ENCODE measurements at regions not wholly inside any gene's neighbourhood (a gene's known extent, or its start where the extent isn't known, plus 50 kb on each side); places are given as distances from the start of the nearest gene placed in this dataset.

DNA sequence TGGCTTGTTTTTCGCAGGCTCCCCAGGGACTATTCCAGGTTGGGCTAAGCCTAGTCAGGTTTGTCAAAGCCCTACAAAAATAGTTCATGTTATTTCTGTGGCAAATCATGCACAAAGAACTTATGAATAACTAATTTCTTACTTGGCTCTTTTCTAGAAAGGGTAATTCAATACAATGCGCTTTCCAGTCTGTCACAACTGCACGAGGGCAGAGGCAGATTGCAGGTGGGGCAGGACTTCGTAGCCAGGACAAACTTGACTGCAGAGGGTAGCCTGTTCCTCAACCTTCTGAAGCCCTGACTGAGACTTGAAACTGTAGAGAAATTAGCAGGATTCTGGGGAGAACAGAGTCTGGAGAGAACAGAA is 253.5 kb downstream of the QKI start:
- H3K27me3 ChIP-seq (ENCODE audit: insufficient read depth, low read depth) = no peaks in the 10 kb centered on the region
- H3K36me3 ChIP-seq (ENCODE audit: insufficient read depth) = no peaks in the 10 kb centered on the region
- no peak overlapping the region for H3K9ac ChIP-seq
- no peak overlapping the region for H3K27ac ChIP-seq
- H4K20me1 ChIP-seq (ENCODE audit: insufficient read depth) = no peaks in the 10 kb centered on the region
- no peak overlapping the region for H2AFZ ChIP-seq (ENCODE audit: low read depth)
- H3K79me2 ChIP-seq (ENCODE audit: insufficient read depth, low read depth) = no peaks in the 10 kb centered on the region
- H3K4me1 ChIP-seq (ENCODE audit: low read depth, poor library complexity, severe bottlenecking) = no peaks in the 10 kb centered on the region
- no peak overlapping the region for H3K4me3 ChIP-seq (IDR thresholded peaks at IDR 0.05; ENCODE audit: insufficient read depth, low read depth, low read length)
- no peak overlapping the region for H3K4me2 ChIP-seq
- TF ChIP-seq, protein P1, sequence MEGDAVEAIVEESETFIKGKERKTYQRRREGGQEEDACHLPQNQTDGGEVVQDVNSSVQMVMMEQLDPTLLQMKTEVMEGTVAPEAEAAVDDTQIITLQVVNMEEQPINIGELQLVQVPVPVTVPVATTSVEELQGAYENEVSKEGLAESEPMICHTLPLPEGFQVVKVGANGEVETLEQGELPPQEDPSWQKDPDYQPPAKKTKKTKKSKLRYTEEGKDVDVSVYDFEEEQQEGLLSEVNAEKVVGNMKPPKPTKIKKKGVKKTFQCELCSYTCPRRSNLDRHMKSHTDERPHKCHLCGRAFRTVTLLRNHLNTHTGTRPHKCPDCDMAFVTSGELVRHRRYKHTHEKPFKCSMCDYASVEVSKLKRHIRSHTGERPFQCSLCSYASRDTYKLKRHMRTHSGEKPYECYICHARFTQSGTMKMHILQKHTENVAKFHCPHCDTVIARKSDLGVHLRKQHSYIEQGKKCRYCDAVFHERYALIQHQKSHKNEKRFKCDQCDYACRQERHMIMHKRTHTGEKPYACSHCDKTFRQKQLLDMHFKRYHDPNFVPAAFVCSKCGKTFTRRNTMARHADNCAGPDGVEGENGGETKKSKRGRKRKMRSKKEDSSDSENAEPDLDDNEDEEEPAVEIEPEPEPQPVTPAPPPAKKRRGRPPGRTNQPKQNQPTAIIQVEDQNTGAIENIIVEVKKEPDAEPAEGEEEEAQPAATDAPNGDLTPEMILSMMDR (conservative IDR thresholded peaks at IDR 0.05; ENCODE audit: low read depth, low read length) = no peak

DNA sequence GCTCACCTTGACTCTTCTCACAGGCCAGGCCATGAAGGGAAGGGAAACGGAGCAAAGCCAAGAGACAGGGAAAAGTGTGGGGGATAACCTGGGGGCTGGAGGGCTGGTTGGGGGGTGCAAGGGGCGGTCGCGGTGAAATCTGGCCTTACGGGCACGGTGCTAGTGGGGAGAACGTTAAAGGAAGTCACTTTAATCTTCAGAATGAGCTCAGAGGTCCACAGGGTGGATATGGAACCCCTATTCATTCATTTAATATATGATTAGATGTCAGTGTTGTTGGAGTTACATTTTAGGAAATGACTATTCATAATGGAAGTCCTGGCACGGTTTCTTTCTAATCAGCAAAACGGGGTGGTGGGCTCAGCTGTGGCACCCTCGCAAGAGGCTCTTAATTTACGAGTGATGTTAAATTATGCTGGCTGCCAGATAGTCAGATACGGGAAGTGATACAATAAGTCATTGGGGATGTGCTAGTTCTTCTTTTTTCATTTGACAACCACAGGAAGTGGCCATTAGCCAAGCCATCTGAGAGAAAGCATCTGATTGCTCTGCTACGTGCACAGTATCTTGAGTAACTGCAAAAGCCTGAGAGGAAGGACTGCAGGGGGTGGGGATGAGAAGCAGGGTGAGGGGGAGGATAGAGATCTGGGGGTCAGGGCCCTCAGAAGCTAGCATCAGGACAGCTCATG is 253.0 kb downstream of the QKI start:
- Histone ChIP-seq H3K79me2 (ENCODE audit: insufficient read depth, low read depth) (no peaks in the 10 kb centered on the region), H3K36me3 (ENCODE audit: insufficient read depth) (no peaks in the 10 kb centered on the region), H3K9ac (no peak overlapping the region), H3K4me3 (IDR thresholded peaks at IDR 0.05; ENCODE audit: insufficient read depth, low read depth, low read length) (no peak overlapping the region), H3K27ac (no peak overlapping the region), H2AFZ (ENCODE audit: low read depth) (no peak overlapping the region), H3K4me2 (no peak overlapping the region), H3K27me3 (ENCODE audit: insufficient read depth, low read depth) (no peaks in the 10 kb centered on the region), H4K20me1 (ENCODE audit: insufficient read depth) (no peaks in the 10 kb centered on the region), H3K4me1 (ENCODE audit: low read depth, poor library complexity, severe bottlenecking) (no peaks in the 10 kb centered on the region)
- TF ChIP-seq, protein P1 (conservative IDR thresholded peaks at IDR 0.05; ENCODE audit: low read depth, low read length) = no peak

DNA sequence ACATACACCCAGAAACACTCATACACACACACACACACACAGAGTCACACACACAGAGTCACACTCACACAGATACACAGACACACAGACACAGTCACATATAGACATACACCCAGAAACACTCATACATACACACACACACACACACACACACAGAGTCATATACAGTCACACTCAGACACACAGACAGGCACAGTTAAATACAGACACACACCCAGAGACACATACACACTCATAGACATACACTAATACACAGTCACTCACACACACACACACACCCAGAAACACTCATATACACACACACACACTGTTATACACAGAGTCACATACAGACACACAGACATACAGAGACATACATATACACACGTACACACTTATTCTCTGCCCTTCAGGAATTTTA is 250.9 kb downstream of the QKI start:
- no peaks in the 10 kb centered on the region for H4K20me1 ChIP-seq (ENCODE audit: insufficient read depth)
- TF ChIP-seq, protein P1 (conservative IDR thresholded peaks at IDR 0.05; ENCODE audit: low read depth, low read length) = no peak
- H3K4me2 ChIP-seq = no peak overlapping the region
- H3K9ac ChIP-seq = no peak overlapping the region
- H3K79me2 ChIP-seq (ENCODE audit: insufficient read depth, low read depth) = no peaks in the 10 kb centered on the region
- H3K27ac ChIP-seq = no peak overlapping the region
- no peaks in the 10 kb centered on the region for H3K27me3 ChIP-seq (ENCODE audit: insufficient read depth, low read depth)
- H2AFZ ChIP-seq (ENCODE audit: low read depth) = no peak overlapping the region
- no peaks in the 10 kb centered on the region for H3K36me3 ChIP-seq (ENCODE audit: insufficient read depth)
- no peak overlapping the region for H3K4me3 ChIP-seq (IDR thresholded peaks at IDR 0.05; ENCODE audit: insufficient read depth, low read depth, low read length)
- H3K4me1 ChIP-seq (ENCODE audit: low read depth, poor library complexity, severe bottlenecking) = no peaks in the 10 kb centered on the region

DNA sequence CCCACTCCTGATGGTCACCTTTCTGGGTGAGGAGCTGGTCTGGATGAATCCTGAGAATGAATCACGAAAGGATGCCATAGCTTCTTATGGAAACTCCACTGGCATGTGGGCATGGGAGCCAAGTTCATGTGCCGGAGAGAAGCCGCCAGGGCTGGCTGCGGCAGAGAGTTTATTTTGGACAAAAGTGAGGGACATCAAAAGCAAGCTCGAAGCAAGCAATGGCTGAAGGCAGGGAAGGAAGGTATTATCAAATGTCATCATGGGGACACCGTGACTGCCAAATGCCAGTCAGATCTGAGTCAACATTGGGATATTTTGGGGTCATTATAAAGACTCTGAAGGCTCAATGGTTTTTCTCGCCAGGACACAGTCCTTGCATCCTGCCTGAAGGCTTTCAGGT is 249.1 kb downstream of the QKI start:
- TF ChIP-seq, protein P1 (conservative IDR thresholded peaks at IDR 0.05; ENCODE audit: low read depth, low read length) = no peak
- H3K36me3 ChIP-seq (ENCODE audit: insufficient read depth) = no peaks in the 10 kb centered on the region
- no peaks in the 10 kb centered on the region for H3K4me1 ChIP-seq (ENCODE audit: low read depth, poor library complexity, severe bottlenecking)

More for the DNA sequence above, 249.1 kb downstream of the QKI start:
- no peaks in the 10 kb centered on the region for H4K20me1 ChIP-seq (ENCODE audit: insufficient read depth)
- H2AFZ ChIP-seq (ENCODE audit: low read depth) = no peak overlapping the region
- H3K27ac ChIP-seq = no peak overlapping the region
- no peaks in the 10 kb centered on the region for H3K27me3 ChIP-seq (ENCODE audit: insufficient read depth, low read depth)
- H3K4me3 ChIP-seq (IDR thresholded peaks at IDR 0.05; ENCODE audit: insufficient read depth, low read depth, low read length) = no peak overlapping the region
- H3K9ac ChIP-seq = no peak overlapping the region
- H3K79me2 ChIP-seq (ENCODE audit: insufficient read depth, low read depth) = no peaks in the 10 kb centered on the region
- H3K4me2 ChIP-seq = no peak overlapping the region
